IMR-90 (cell line): ENCODE measurements at regions not wholly inside any gene's neighbourhood (a gene's known extent, or its start where the extent isn't known, plus 50 kb on each side); places are given as distances from the start of the nearest gene placed in this dataset.

Experiments
- ATAC-seq: fragments of 200-7000 bp; cut with Tn5 transposase; 2 replicates; pipeline ENCODE4 v1.9.1; 2020; ENCODE audit warnings: low read depth, mild to moderate bottlenecking, moderate library complexity
- BruUV-seq: library from RNA; stranded (reverse); fragments of 400-500 nt; replicated peaks from 2 replicates; lab custom pipeline; 2021; lab: Mats Ljungman, UMichigan
- CTCF ChIA-PET: fragments of 300-600 bp; formaldehyde crosslinking; extraction: SDS; loops from one replicate; lab custom pipeline; 2021; ENCODE audit warnings: antibody characterized with exemption; lab: Yijun Ruan, JAX
- POLR2A ChIA-PET: fragments of 300-600 bp; sonication (Branson Sonifier 250); formaldehyde crosslinking; loops from one replicate; lab custom pipeline; 2022; ENCODE audit warnings: antibody characterized with exemption; ENCODE audit not compliant: unreplicated experiment; lab: Charles Lee
- DNase-seq: peaks from one replicate; pipeline ENCODE4 v3.0.0; 2013
- H2AFZ ChIP-seq: replicated peaks from 2 replicates; pipeline ENCODE3; 2013; ENCODE audit warnings: low read length, mild to moderate bottlenecking; ENCODE audit not compliant: poor library complexity
- H2AK5ac ChIP-seq: 2 replicates; pipeline ENCODE4 v1.6.1; 2013; ENCODE audit warnings: low read depth, low read length, inconsistent platforms
- H2AK9ac ChIP-seq: replicated peaks from 2 replicates; pipeline ENCODE3; 2013; ENCODE audit warnings: mild to moderate bottlenecking, low read depth, low read length, moderate library complexity; ENCODE audit not compliant: poor library complexity
- H2BK120ac ChIP-seq: 2 replicates; pipeline ENCODE4 v1.6.1; 2013; ENCODE audit warnings: low read depth, low read length, inconsistent platforms
- H2BK15ac ChIP-seq: 3 replicates; pipeline ENCODE4 v1.6.1; 2013; ENCODE audit warnings: low read depth, low read length, inconsistent platforms
- H2BK20ac ChIP-seq: 2 replicates; pipeline ENCODE4 v1.6.1; 2013; ENCODE audit warnings: low read depth, mild to moderate bottlenecking, inconsistent platforms, low read length, moderate library complexity
- H2BK5ac ChIP-seq: 2 replicates; pipeline ENCODE4 v1.6.1; 2013; ENCODE audit warnings: mild to moderate bottlenecking, low read depth, low read length, inconsistent platforms; ENCODE audit not compliant: poor library complexity, severe bottlenecking
- H3K14ac ChIP-seq: replicated peaks from 2 replicates; pipeline ENCODE4 v1.6.1; 2013; ENCODE audit warnings: low read depth, low read length, inconsistent platforms
- H3K18ac ChIP-seq: 2 replicates; pipeline ENCODE4 v1.6.1; 2013; ENCODE audit warnings: low read depth, low read length, control low read depth
- H3K23ac ChIP-seq: 2 replicates; pipeline ENCODE4 v1.6.1; 2013; ENCODE audit warnings: low read depth, low read length, inconsistent platforms
- H3K27ac ChIP-seq: 2 replicates; pipeline ENCODE4 v1.5.1; 2013; ENCODE audit warnings: mild to moderate bottlenecking, control low read depth, low read length; ENCODE audit not compliant: insufficient read depth
- H3K27me3 ChIP-seq: 2 replicates; pipeline ENCODE4 v1.6.1; 2013; ENCODE audit warnings: low read length; ENCODE audit not compliant: control insufficient read depth, insufficient read depth
- H3K36me3 ChIP-seq: 2 replicates; pipeline ENCODE4 v1.6.1; 2013; ENCODE audit warnings: low read length, mixed read lengths; ENCODE audit not compliant: control insufficient read depth, insufficient read depth
- H3K4ac ChIP-seq: 2 replicates; pipeline ENCODE4 v1.6.1; 2013; ENCODE audit warnings: low read depth, low read length, inconsistent platforms
- H3K4me1 ChIP-seq: 2 replicates; pipeline ENCODE4 v1.6.1; 2013; ENCODE audit warnings: low read length, mixed read lengths; ENCODE audit not compliant: control insufficient read depth, insufficient read depth
- H3K4me2 ChIP-seq: 2 replicates; pipeline ENCODE4 v1.6.1; 2013; ENCODE audit warnings: low read depth, mild to moderate bottlenecking, control low read depth, low read length, moderate library complexity
- H3K4me3 ChIP-seq: 2 replicates; pipeline ENCODE4 v1.5.1; 2013; ENCODE audit warnings: low read depth, mild to moderate bottlenecking, control low read depth, low read length, moderate library complexity; ENCODE audit not compliant: insufficient read depth
- H3K56ac ChIP-seq: 2 replicates; pipeline ENCODE4 v1.6.1; 2013; ENCODE audit warnings: low read length, inconsistent platforms; ENCODE audit not compliant: insufficient read depth; ENCODE audit errors: extremely low read depth
- H3K79me1 ChIP-seq, 2 experiments: 2 replicates each; pipeline ENCODE4 v1.6.1; 2013; ENCODE audit warnings: low read length in 2 of 2, inconsistent platforms in 1 of 2, low read depth in 1 of 2
- H3K9ac ChIP-seq: 2 replicates; pipeline ENCODE4 v1.6.1; 2013; ENCODE audit warnings: low read depth, low read length, control low read depth
- H3K9me1 ChIP-seq: 2 replicates; pipeline ENCODE4 v1.6.1; 2013; ENCODE audit warnings: low read length, inconsistent platforms; ENCODE audit not compliant: insufficient read depth
- H3K9me3 ChIP-seq: 2 replicates; pipeline ENCODE4 v1.6.1; 2013; ENCODE audit warnings: low read length; ENCODE audit not compliant: control insufficient read depth, insufficient read depth
- H4K20me1 ChIP-seq: 2 replicates; pipeline ENCODE4 v1.6.1; 2013; ENCODE audit warnings: low read length, inconsistent platforms; ENCODE audit not compliant: insufficient read depth
- H4K5ac ChIP-seq: 2 replicates; pipeline ENCODE4 v1.6.1; 2013; ENCODE audit warnings: mild to moderate bottlenecking, low read depth, low read length, control low read depth
- H4K8ac ChIP-seq, 2 experiments: 2 replicates each; pipeline ENCODE4 v1.6.1; 2013; ENCODE audit warnings: low read depth in 2 of 2, low read length in 2 of 2, control low read depth in 1 of 2, inconsistent platforms in 1 of 2
- H4K91ac ChIP-seq: 2 replicates; pipeline ENCODE4 v1.6.1; 2013; ENCODE audit warnings: low read depth, low read length, inconsistent platforms; ENCODE audit not compliant: insufficient read depth
- BHLHE40 ChIP-seq: fragments of 150-350 bp; IDR thresholded peaks from 2 replicates; pipeline ENCODE4 v1.6.1; 2016; ENCODE audit warnings: mild to moderate bottlenecking, low read depth, low read length
- CHD1 ChIP-seq: IDR thresholded peaks from 2 replicates; pipeline ENCODE4 v1.6.1; 2012; ENCODE audit warnings: low read depth, low read length, improper control_type of control experiment
- ELK1 ChIP-seq: fragments of 150-350 bp; IDR thresholded peaks from 2 replicates; pipeline ENCODE4 v1.6.1; 2016; ENCODE audit warnings: low read depth, mild to moderate bottlenecking, low read length, moderate library complexity, borderline replicate concordance
- FOS ChIP-seq: fragments of 150-350 bp; IDR thresholded peaks from 2 replicates; pipeline ENCODE4 v1.6.1; 2016; ENCODE audit warnings: low read depth, low read length
- MAZ ChIP-seq: IDR thresholded peaks from 2 replicates; pipeline ENCODE4 v1.6.1; 2012; ENCODE audit warnings: low read depth, mild to moderate bottlenecking, low read length, improper control_type of control experiment, moderate library complexity, borderline replicate concordance
- MXI1 ChIP-seq: IDR thresholded peaks from 2 replicates; pipeline ENCODE4 v1.6.1; 2012; ENCODE audit warnings: low read depth, mild to moderate bottlenecking, low read length, moderate library complexity, borderline replicate concordance
- NFE2L2 ChIP-seq: fragments of 150-350 bp; IDR thresholded peaks from 2 replicates; pipeline ENCODE4 v1.6.1; 2016; ENCODE audit warnings: low read depth, mild to moderate bottlenecking, low read length
- RAD21 ChIP-seq: IDR thresholded peaks from 2 replicates; pipeline ENCODE4 v1.6.1; 2012; ENCODE audit warnings: low read length, improper control_type of control experiment
- RCOR1 ChIP-seq: IDR thresholded peaks from 2 replicates; pipeline ENCODE4 v1.6.1; 2012; ENCODE audit warnings: mild to moderate bottlenecking, low read length, improper control_type of control experiment; ENCODE audit not compliant: insufficient replicate concordance
- SMC3 ChIP-seq: fragments of 150-350 bp; IDR thresholded peaks from 2 replicates; pipeline ENCODE4 v1.6.1; 2016; ENCODE audit warnings: low read depth, mild to moderate bottlenecking, antibody characterized with exemption, low read length, moderate library complexity
- USF2 ChIP-seq: fragments of 150-350 bp; IDR thresholded peaks from 2 replicates; pipeline ENCODE4 v1.6.1; 2017; ENCODE audit warnings: mild to moderate bottlenecking, antibody characterized with exemption, low read length, low read depth
- WGBS, 2 experiments: methylation state at CpG; one replicate each; pipeline versions ENCODE4 v1.1.5 to v1.1.7; 2013; ENCODE audit warnings: missing lambda C conversion rate in 2 of 2; ENCODE audit not compliant: insufficient read length in 1 of 2; ENCODE audit errors: extremely low coverage in 2 of 2; 5-methylcytosine and 5-hydroxymethylcytosine counted together
- dilution Hi-C: fragments of 300-500 bp; cut with HindIII; formaldehyde crosslinking; loops from one replicate; pipeline ENCODE4 v1.14.3; 2018; ENCODE audit warnings: low sequenced_read_pairs; ENCODE audit not compliant: unreplicated experiment
- in situ Hi-C: fragments of 300-500 bp; cut with MboI; formaldehyde crosslinking; loops from 3 replicates; pipeline ENCODE4 v1.14.3; 2019; ENCODE audit warnings: low sequenced_read_pairs, inconsistent platforms, mixed read lengths
- intact Hi-C: fragments of 100-400 bp; cut with micrococcal nuclease; formaldehyde crosslinking; loops from 2 replicates; pipeline ENCODE4 v1.10.0; 2022
- TF ChIP-seq, protein P1 (sequence below): conservative IDR thresholded peaks from 2 replicates; pipeline ENCODE4 v1.5.1; 2012; ENCODE audit warnings: mild to moderate bottlenecking, low read depth, low read length, improper control_type of control experiment

- Histone ChIP-seq H4K8ac (no peak overlapping the region), H3K9me1 (no peaks in the 10 kb centered on the region), H3K4me1 (no peaks in the 10 kb centered on the region), H2BK120ac (no peak overlapping the region), H3K4me2 (no peak overlapping the region), H4K91ac (no peak overlapping the region), H3K4ac (no peak overlapping the region), H3K27me3 (peaks cover 9% of the 10 kb centered on the region; the same call in 1 of the 2 replicates), H2BK5ac (no peak overlapping the region), H3K56ac (no peak overlapping the region), H3K36me3 (no peaks in the 10 kb centered on the region), H3K14ac (no peak overlapping the region), H2AFZ (no peak overlapping the region), H2AK9ac (no peak overlapping the region), H3K18ac (no peak overlapping the region), H3K27ac (no peak overlapping the region), H2AK5ac (no peak overlapping the region), H3K4me3 (no peak overlapping the region), H3K79me1 (no peaks in the 10 kb centered on the region), H3K9me3 (peaks cover 7% of the 10 kb centered on the region), H2BK20ac (no peak overlapping the region), H2BK15ac (no peak overlapping the region), H3K23ac (no peak overlapping the region), H4K20me1 (no peaks in the 10 kb centered on the region), H4K5ac (no peak overlapping the region), H3K9ac (no peak overlapping the region)
- CTCF ChIA-PET, result no interaction called here
- POLR2A ChIA-PET, result no interaction called here
- dilution Hi-C loops (no loop called here), in situ Hi-C loops (no loop called here), intact Hi-C loops (no loop called here)
- no TSS peak for BruUV-seq
- WGBS, 2 experiments, result 20% methylated on average over 1 of the region's 7 CpGs; no CpG with 5 or more reads in 1 of the 2 experiments
- ATAC-seq (no peak), DNase-seq (no peak)
- TF ChIP-seq USF2 (no peak), MAZ (no peak), MXI1 (no peak), ELK1 (no peak), SMC3 (no peak), BHLHE40 (no peak), RAD21 (no peak), CHD1 (no peak), FOS (no peak), NFE2L2 (no peak), RCOR1 (no peak)
- TF ChIP-seq, protein P1, sequence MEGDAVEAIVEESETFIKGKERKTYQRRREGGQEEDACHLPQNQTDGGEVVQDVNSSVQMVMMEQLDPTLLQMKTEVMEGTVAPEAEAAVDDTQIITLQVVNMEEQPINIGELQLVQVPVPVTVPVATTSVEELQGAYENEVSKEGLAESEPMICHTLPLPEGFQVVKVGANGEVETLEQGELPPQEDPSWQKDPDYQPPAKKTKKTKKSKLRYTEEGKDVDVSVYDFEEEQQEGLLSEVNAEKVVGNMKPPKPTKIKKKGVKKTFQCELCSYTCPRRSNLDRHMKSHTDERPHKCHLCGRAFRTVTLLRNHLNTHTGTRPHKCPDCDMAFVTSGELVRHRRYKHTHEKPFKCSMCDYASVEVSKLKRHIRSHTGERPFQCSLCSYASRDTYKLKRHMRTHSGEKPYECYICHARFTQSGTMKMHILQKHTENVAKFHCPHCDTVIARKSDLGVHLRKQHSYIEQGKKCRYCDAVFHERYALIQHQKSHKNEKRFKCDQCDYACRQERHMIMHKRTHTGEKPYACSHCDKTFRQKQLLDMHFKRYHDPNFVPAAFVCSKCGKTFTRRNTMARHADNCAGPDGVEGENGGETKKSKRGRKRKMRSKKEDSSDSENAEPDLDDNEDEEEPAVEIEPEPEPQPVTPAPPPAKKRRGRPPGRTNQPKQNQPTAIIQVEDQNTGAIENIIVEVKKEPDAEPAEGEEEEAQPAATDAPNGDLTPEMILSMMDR, result no peak
Observed at GRCh38 chr5:179432547-179432946, 87.3 kb upstream of the ADAMTS2 start.
